OCI-LY1 (cell line): ENCODE measurements at regions not wholly inside any gene's neighbourhood (a gene's known extent, or its start where the extent isn't known, plus 50 kb on each side); places are given as distances from the start of the nearest gene placed in this dataset.

Experiments
- CTCF ChIP-seq: fragments of 200-600 bp; sonication (generic), shearing (Covaris generic); IDR thresholded peaks from 2 replicates; pipeline ENCODE4 v1.5.1; 2017; ENCODE audit warnings: mild to moderate bottlenecking, antibody characterized with exemption, low read length, moderate library complexity, mixed read lengths
- EZH2 ChIP-seq: fragments of 200-600 bp; sonication (generic), shearing (Covaris generic); IDR thresholded peaks from 2 replicates; pipeline ENCODE4 v1.8.0; 2017; ENCODE audit warnings: borderline replicate concordance, mixed run types, mild to moderate bottlenecking, antibody characterized with exemption, low read length, moderate library complexity, mixed read lengths

DNA sequence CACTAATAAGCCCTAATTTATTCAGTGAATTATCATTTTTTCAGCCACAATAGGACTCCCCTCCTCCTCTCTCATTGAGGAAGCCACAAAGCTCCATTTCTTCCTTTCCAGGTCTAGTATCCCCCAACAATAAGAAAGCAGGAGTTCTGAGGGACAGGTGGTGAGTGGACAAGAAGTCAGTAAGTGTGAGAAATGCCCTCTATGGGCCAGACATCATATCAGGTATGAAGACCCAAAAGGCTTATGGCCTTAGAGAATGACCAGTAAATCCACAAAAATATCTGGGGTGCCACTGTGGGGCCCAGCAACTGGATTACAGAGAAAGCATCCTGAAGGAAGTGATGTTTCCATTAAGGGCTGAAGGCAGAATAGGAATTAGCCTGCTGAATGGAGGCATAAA is 175.7 kb downstream of the TRIM33 start:
- TF ChIP-seq CTCF, result no peak
- TF ChIP-seq EZH2, result no peak
